ENCODE measurements at regions not wholly inside any gene's neighbourhood (a gene's known extent, or its start where the extent isn't known, plus 50 kb on each side); places are given as distances from the start of the nearest gene placed in this dataset.

GRCh38 chr13:34351134-34351533 is 533.2 kb downstream of the RFC3 start:
- TF ChIP-seq POLR2A (IDR thresholded peaks at IDR 0.05; ENCODE audit: low read length) = no peak
- TF ChIP-seq GATA1 (IDR thresholded peaks at IDR 0.05; ENCODE audit: low read depth, low read length) = no peak

All from erythroblast (primary cell).